ENCODE measurements at regions not wholly inside any gene's neighbourhood (a gene's known extent, or its start where the extent isn't known, plus 50 kb on each side); places are given as distances from the start of the nearest gene placed in this dataset.

DNA sequence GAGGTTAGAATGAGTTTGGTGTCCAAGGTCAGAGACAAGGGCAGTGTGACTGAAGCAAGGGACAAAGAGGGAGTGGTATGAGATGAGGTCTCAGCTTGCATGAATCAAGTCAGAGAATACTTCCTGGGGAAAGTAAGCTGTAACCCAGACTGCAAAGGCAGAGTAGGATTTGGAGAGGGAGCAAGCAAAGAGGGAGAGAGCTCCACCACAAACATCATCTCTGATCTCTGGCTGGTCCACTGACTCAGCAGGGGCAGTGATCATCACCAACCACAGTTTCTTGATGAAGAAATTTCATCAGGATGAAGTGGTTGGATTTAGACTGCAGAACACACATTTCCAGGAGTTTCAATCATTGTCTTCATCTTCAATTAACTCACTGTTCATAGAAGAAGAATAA, 54.9 kb upstream of the HMGXB4 start:
- no peaks in the 10 kb centered on the region for H3K9me3 ChIP-seq (ENCODE audit: control insufficient read depth, insufficient read depth, low read length)
- intact Hi-C loops (cut with micrococcal nuclease), result no loop called here
- DNase-seq (no peak), ATAC-seq (no peak)
- H3K27me3 Mint-ChIP-seq (ENCODE audit: low read depth in 2 of 2), result peaks cover 17 to 38% of the 10 kb centered on the region in 2 donors
- no peaks in the 10 kb centered on the region for H3K27me3 ChIP-seq (ENCODE audit: control insufficient read depth, insufficient read depth, low read length)
- no peaks in the 10 kb centered on the region for H3K4me1 Mint-ChIP-seq
- no peak overlapping the region for H3K27ac Mint-ChIP-seq
- H3K27ac ChIP-seq (ENCODE audit: low read length), result no peak overlapping the region
- TF ChIP-seq CTCF (IDR thresholded peaks at IDR 0.05), result no peak
- H3K4me3 Mint-ChIP-seq, result no peak overlapping the region
- H3K4me3 ChIP-seq (ENCODE audit: low read length), result no peak overlapping the region
- H3K36me3 ChIP-seq (ENCODE audit: control insufficient read depth, insufficient read depth, low read length), result no peaks in the 10 kb centered on the region
- H3K4me1 ChIP-seq (ENCODE audit: control insufficient read depth, insufficient read depth, low read length), result no peaks in the 10 kb centered on the region
- no peaks in the 10 kb centered on the region for H3K9me3 Mint-ChIP-seq
- H3K36me3 Mint-ChIP-seq, result no peaks in the 10 kb centered on the region

- intact Hi-C loops (cut with micrococcal nuclease), result no loop called here
- DNase-seq, result no peak
- Histone ChIP-seq H3K27me3 (ENCODE audit: control insufficient read depth, insufficient read depth, low read length) (no peaks in the 10 kb centered on the region), H3K9me3 (ENCODE audit: control insufficient read depth, insufficient read depth, low read length) (no peaks in the 10 kb centered on the region), H3K27ac (ENCODE audit: low read length) (no peak overlapping the region), H3K4me1 (ENCODE audit: control insufficient read depth, insufficient read depth, low read length) (no peaks in the 10 kb centered on the region), H3K36me3 (ENCODE audit: control insufficient read depth, insufficient read depth, low read length) (no peaks in the 10 kb centered on the region), H3K4me3 (ENCODE audit: low read length) (no peak overlapping the region)
- Mint-ChIP-seq H3K27me3 (ENCODE audit: low read depth in 2 of 2) (peaks cover 12 to 38% of the 10 kb centered on the region in 2 donors), H3K4me3 (no peak overlapping the region), H3K4me1 (no peaks in the 10 kb centered on the region), H3K36me3 (no peaks in the 10 kb centered on the region), H3K9me3 (no peaks in the 10 kb centered on the region), H3K27ac (no peak overlapping the region)
- no peak for TF ChIP-seq CTCF (IDR thresholded peaks at IDR 0.05)
- no peak for ATAC-seq
- WGBS (ENCODE audit: insufficient coverage), result 92% methylated on average over 2 of the region's 2 CpGs
These were observed 53.7 kb upstream of the HMGXB4 start for GRCh38 chr22:35203583-35203982.

DNA sequence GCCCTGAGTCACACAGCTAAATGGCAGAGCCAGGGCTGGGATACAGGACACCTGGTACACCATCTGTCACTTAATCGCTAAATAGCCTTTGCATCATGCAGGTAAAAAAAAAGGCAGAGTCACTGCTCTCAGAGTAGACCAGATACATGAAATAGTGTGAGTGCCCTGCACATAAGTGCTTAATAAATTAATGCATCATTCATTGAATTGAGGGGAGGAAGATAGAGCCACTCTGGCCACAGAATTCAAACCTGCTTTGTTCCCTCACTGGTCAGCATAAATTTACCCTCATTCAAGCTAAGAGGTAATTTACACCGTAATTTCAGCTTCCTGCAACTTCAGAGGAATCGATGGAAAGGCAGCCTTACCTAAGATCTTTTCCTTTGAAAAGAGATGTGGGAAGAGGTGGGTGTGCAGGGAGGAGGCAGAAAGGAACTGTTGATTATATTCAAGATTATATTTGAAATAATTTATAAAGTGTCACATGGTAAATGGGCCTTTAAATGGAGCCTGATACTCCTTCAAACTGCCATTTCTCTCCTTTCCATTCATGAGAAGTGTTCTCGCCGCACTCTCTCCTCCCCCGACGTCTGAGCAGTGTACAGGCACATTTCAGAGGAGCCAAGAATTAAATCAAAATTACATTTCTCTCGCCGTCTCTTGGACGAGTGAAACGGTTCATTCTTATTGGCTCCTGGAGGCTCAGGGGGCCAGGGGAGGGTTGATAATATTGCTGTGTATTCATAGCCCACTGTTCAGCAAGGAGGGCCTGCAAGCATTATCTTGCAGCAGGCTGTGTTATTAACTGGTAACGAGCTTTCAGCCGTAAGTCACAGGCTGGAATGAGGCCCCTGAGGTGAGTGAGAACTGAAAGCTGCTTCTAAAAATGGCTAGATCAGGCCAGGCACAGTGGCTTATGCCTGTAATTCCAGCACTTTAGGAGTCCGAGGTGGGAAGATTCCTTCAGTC, 52.2 kb upstream of the HMGXB4 start:
- ATAC-seq, result no peak
- 80% methylated on average over 13 of the region's 14 CpGs for WGBS (ENCODE audit: insufficient coverage)
- H3K9me3 Mint-ChIP-seq, result no peaks in the 10 kb centered on the region
- Histone ChIP-seq H3K4me3 (ENCODE audit: low read length) (no peak overlapping the region), H3K36me3 (ENCODE audit: control insufficient read depth, insufficient read depth, low read length) (no peaks in the 10 kb centered on the region), H3K27ac (ENCODE audit: low read length) (no peak overlapping the region), H3K4me1 (ENCODE audit: control insufficient read depth, insufficient read depth, low read length) (no peaks in the 10 kb centered on the region), H3K9me3 (ENCODE audit: control insufficient read depth, insufficient read depth, low read length) (no peaks in the 10 kb centered on the region), H3K27me3 (ENCODE audit: control insufficient read depth, insufficient read depth, low read length) (no peaks in the 10 kb centered on the region)
- H3K27ac Mint-ChIP-seq, result no peak overlapping the region
- H3K27me3 Mint-ChIP-seq (ENCODE audit: low read depth in 2 of 2), result peaks cover 16 to 38% of the 10 kb centered on the region in 2 donors
- H3K4me1 Mint-ChIP-seq, result no peaks in the 10 kb centered on the region
- H3K4me3 Mint-ChIP-seq, result no peak overlapping the region
- no peaks in the 10 kb centered on the region for H3K36me3 Mint-ChIP-seq
- intact Hi-C loops (cut with micrococcal nuclease), result no loop called here
- TF ChIP-seq CTCF (IDR thresholded peaks at IDR 0.05), result no peak
- no peak for DNase-seq

DNA sequence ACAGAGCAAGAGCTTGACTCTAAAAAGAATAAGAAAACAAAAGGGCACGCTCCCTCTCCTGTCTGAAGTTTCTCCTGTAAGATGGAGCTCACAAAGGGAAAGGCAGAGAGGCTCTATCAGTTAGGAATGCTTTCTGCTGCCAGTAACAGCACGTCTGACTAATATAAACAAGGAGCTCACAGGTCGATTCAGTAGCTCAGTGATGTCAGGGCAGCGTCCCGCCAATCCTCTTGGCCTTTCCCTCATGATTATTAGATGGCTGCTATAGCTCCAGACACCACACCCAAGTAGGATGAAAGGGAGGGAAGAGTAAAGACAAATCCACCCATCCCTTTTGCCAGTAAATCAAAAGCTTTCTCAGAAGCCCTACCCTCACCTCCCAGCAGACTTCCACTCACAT, 51.3 kb upstream of the HMGXB4 start:
- Mint-ChIP-seq H3K9me3 (no peaks in the 10 kb centered on the region), H3K4me3 (no peak overlapping the region), H3K27me3 (ENCODE audit: low read depth in 2 of 2) (peaks cover 13 to 30% of the 10 kb centered on the region in 2 donors), H3K4me1 (no peaks in the 10 kb centered on the region), H3K27ac (no peak overlapping the region), H3K36me3 (no peaks in the 10 kb centered on the region)
- Histone ChIP-seq H3K4me3 (ENCODE audit: low read length) (no peak overlapping the region), H3K36me3 (ENCODE audit: control insufficient read depth, insufficient read depth, low read length) (no peaks in the 10 kb centered on the region), H3K27ac (ENCODE audit: low read length) (no peak overlapping the region), H3K4me1 (ENCODE audit: control insufficient read depth, insufficient read depth, low read length) (no peaks in the 10 kb centered on the region), H3K9me3 (ENCODE audit: control insufficient read depth, insufficient read depth, low read length) (no peaks in the 10 kb centered on the region), H3K27me3 (ENCODE audit: control insufficient read depth, insufficient read depth, low read length) (no peaks in the 10 kb centered on the region)
- TF ChIP-seq CTCF (IDR thresholded peaks at IDR 0.05), result no peak
- 63% methylated on average over 5 of the region's 5 CpGs for WGBS (ENCODE audit: insufficient coverage)
- ATAC-seq, result no peak
- intact Hi-C loops (cut with micrococcal nuclease), result no loop called here
- no peak for DNase-seq

All from natural killer cell (primary cell).